ENCODE measurements at regions not wholly inside any gene's neighbourhood (a gene's known extent, or its start where the extent isn't known, plus 50 kb on each side); places are given as distances from the start of the nearest gene placed in this dataset.

DNA sequence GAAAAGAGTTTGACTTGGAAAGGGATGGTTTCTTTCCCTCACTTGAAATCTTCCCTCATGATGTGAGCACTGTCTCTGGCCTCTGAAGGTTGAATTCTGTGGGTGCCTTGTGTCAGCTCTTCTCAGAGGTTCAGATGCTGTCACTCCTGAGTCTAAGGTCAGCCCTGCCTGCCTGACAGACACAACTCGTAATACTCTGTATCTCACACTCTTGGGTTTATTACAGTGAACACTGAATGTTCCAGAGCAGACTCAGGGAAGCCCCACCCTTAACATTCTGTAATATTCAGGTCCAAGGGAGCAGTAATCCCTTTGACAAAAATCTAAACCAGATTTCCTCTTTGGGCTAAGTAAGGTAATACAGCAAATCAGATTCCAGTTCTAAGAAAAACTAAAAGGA is 837.8 kb downstream of the QKI start:
- TF ChIP-seq CTCF (IDR thresholded peaks at IDR 0.05; ENCODE audit: low read depth, low read length) (no peak), EZH2phosphoT487 (IDR thresholded peaks at IDR 0.05; ENCODE audit: low read depth) (no peak)
